Hepatocyte (in vitro differentiated cells): ENCODE measurements at regions not wholly inside any gene's neighbourhood (a gene's known extent, or its start where the extent isn't known, plus 50 kb on each side); places are given as distances from the start of the nearest gene placed in this dataset.

ENCODE experiments used
- CTCF ChIP-seq: fragments of 200-600 bp; sonication (generic); IDR thresholded peaks from 2 replicates; pipeline ENCODE4 v1.5.1; 2016; ENCODE audit warnings: antibody characterized with exemption, mild to moderate bottlenecking; ENCODE audit not compliant: poor library complexity
- EZH2 ChIP-seq: fragments of 200-600 bp; sonication (generic); IDR thresholded peaks from 2 replicates; pipeline ENCODE4 v1.6.1; 2016; ENCODE audit warnings: antibody characterized with exemption, mild to moderate bottlenecking, borderline replicate concordance

GRCh38 chr4:106718548-106718947 is 317.6 kb downstream of the DKK2 start:
- TF ChIP-seq CTCF (no peak), EZH2 (no peak)
